ENCODE measurements at regions not wholly inside any gene's neighbourhood (a gene's known extent, or its start where the extent isn't known, plus 50 kb on each side); places are given as distances from the start of the nearest gene placed in this dataset.

DNA sequence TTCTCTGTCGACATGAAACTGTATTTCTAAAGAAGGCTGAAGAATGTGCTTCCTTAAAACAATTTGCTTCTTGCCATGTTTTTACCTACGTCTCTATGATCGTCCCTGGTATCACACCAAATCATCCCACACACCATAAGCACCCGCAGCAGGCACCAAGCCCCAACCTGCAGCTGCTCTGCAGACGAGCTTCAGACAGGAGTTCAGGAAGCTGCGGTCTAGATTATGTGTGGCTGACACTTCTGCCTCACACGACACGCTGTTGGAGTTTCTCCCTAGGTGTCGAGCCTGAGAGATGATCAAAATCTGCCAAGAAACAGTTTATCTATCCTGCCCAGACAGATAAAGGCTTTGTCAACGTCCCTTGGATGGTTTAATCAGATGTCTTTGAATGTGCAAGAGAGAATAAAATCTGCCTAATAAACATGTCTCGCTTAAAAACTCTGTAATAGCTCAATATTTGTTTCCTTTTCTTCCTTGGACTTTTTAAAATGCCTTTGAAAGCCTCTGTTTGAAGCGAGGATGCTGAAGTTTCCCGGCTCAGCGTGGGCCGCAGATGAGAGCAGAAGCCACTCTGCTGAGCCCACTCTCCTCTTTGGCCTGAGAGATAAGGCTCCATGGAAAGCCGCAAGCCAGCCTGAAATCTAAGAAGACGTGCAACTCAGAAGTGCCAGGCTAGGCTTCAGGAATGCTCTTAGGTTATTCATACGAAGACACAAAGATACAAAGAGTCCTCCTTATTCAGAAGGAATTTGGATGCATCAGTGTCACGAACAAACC lies 158.3 kb upstream of the PFKP start:
- TF ChIP-seq FOXK2 (IDR thresholded peaks at IDR 0.05) (no peak), CTBP1 (IDR thresholded peaks at IDR 0.05; ENCODE audit: borderline replicate concordance) (no peak), ARNT (IDR thresholded peaks at IDR 0.05) (no peak), TARDBP (IDR thresholded peaks at IDR 0.05) (no peak), BHLHE40 (IDR thresholded peaks at IDR 0.05; ENCODE audit: borderline replicate concordance) (no peak), SP1 (IDR thresholded peaks at IDR 0.05) (no peak), HDGF (IDR thresholded peaks at IDR 0.05; ENCODE audit: borderline replicate concordance) (no peak), SUZ12 (IDR thresholded peaks at IDR 0.05) (no peak), NFRKB (IDR thresholded peaks at IDR 0.05) (no peak), FOXM1 (IDR thresholded peaks at IDR 0.05; ENCODE audit: borderline replicate concordance) (no peak)
- TF ChIP-seq, protein P1, sequence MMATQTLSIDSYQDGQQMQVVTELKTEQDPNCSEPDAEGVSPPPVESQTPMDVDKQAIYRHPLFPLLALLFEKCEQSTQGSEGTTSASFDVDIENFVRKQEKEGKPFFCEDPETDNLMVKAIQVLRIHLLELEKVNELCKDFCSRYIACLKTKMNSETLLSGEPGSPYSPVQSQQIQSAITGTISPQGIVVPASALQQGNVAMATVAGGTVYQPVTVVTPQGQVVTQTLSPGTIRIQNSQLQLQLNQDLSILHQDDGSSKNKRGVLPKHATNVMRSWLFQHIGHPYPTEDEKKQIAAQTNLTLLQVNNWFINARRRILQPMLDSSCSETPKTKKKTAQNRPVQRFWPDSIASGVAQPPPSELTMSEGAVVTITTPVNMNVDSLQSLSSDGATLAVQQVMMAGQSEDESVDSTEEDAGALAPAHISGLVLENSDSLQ (IDR thresholded peaks at IDR 0.05), result no peak
